GM20000 (cell line): ENCODE measurements at regions not wholly inside any gene's neighbourhood (a gene's known extent, or its start where the extent isn't known, plus 50 kb on each side); places are given as distances from the start of the nearest gene placed in this dataset.

Experiments used
- DNase-seq: peaks from one replicate; pipeline ENCODE4 v3.0.0; 2012; ENCODE audit warnings: low spot score
- CTCF ChIP-seq: IDR thresholded peaks from 2 replicates; pipeline ENCODE4 v1.5.1; 2012; ENCODE audit warnings: mild to moderate bottlenecking, control low read depth; ENCODE audit errors: extremely low read depth, missing control alignments

- no peak for DNase-seq
- TF ChIP-seq CTCF = no peak
These were observed 752.8 kb downstream of the LIG4 start for GRCh38 chr13:107462501-107462900.

GRCh38 chr13:107461751-107462150 is 753.6 kb downstream of the LIG4 start:
- DNase-seq = no peak
- TF ChIP-seq CTCF = no peak

DNA sequence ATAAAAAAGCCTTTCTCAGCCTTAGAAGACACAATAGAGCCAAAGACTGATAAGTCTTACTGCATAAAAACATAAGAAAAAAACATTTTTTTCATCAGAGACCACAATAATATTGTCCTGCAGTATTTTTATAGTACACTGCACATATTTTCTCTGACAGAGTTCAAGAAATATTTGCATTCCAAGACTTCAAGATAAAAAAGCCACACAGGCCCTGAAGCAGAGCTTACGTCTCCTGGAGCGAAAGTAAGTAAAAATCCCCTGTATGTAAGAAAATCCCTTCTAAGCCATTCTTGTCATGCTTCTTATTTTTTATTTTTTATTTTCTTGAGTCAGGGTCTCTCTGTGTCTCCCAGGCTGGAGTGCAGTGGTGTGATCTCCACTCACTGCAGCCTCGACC is 755.9 kb downstream of the LIG4 start:
- no peak for TF ChIP-seq CTCF
- no peak for DNase-seq

- no peak for DNase-seq
- TF ChIP-seq CTCF = no peak
These were observed 757.1 kb downstream of the LIG4 start for GRCh38 chr13:107458269-107458668.

DNA sequence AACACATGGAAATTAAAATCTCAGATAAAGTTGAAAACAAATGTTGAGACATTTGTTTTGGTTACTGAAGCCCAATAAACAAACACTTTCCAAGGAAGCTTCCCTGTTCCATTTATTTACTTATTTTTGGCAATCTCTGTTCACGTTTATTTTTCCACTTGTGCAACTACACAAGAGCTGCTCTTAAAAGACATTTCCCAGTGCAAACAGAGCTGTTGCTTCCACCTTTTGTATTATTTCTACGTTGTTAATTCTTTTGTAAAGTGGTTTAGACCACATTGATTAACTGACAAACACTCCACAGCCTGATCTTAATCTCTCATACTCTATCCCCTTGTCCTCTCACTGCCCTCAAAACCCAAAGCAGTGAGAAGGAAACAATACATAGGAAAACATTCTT is 757.6 kb downstream of the LIG4 start:
- no peak for TF ChIP-seq CTCF
- no peak for DNase-seq

DNA sequence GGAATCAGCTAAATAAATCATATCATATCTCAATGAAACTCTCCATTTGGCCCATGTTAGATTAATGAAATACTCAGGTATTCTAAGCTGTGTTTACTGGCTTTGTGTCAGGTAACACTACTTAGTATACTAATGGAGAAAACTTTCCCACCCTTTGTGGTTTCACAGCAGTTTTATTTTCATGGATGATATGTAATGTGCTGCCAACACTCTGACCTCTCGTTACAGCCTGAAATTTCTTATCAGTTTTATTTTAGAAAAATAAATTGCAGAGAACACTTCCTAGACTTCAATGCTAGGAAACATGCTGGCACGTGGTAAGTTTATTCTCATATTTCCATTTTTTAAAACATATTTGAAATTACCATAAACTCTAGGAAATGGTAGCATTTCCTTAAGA is 758.9 kb downstream of the LIG4 start:
- no peak for DNase-seq
- TF ChIP-seq CTCF = no peak

GRCh38 chr13:107452833-107453232 is 762.5 kb downstream of the LIG4 start:
- no peak for DNase-seq
- no peak for TF ChIP-seq CTCF
